ENCODE measurements at regions not wholly inside any gene's neighbourhood (a gene's known extent, or its start where the extent isn't known, plus 50 kb on each side); places are given as distances from the start of the nearest gene placed in this dataset.
A peak's percentile ranks its signal among the peaks of the same experiment; 100 is the strongest.

- no peak overlapping the region for H3K27ac ChIP-seq (ENCODE audit: low read depth, low read length)
- H3K27me3 ChIP-seq (ENCODE audit: insufficient read depth, low read length), result no peaks in the 10 kb centered on the region
- no peak overlapping the region for H3K9ac ChIP-seq (ENCODE audit: low read depth, low read length)
- H3K9me3 ChIP-seq (ENCODE audit: insufficient read depth, low read depth, low read length), result no peaks in the 10 kb centered on the region
- WGBS, result 90% methylated on average over 2 of the region's 2 CpGs
- H3K36me3 ChIP-seq (ENCODE audit: insufficient read depth, low read length), result no peaks in the 10 kb centered on the region
- H3K4me3 ChIP-seq (ENCODE audit: low read length), result no peak overlapping the region
- peaks cover 9% of the 10 kb centered on the region; the same call in 1 of the 2 replicates for H3K4me1 ChIP-seq (ENCODE audit: insufficient read depth, low read length)
These were observed 616.3 kb downstream of the SLCO4C1 start for GRCh38 chr5:101679816-101680215.

GRCh38 chr5:101678481-101679193 lies 617.4 kb downstream of the SLCO4C1 start:
- no peak overlapping the region for H3K4me3 ChIP-seq (ENCODE audit: low read length)
- 14% methylated on average over 7 of the region's 7 CpGs for WGBS
- H3K27me3 ChIP-seq (ENCODE audit: insufficient read depth, low read length), result no peaks in the 10 kb centered on the region
- no peaks in the 10 kb centered on the region for H3K36me3 ChIP-seq (ENCODE audit: insufficient read depth, low read length)
- H3K9ac ChIP-seq (ENCODE audit: low read depth, low read length), result peak overlapping the region; percentile 5; the same call in 1 of the 2 replicates
- no peaks in the 10 kb centered on the region for H3K9me3 ChIP-seq (ENCODE audit: insufficient read depth, low read depth, low read length)
- no peak overlapping the region for H3K27ac ChIP-seq (ENCODE audit: low read depth, low read length)
- H3K4me1 ChIP-seq (ENCODE audit: insufficient read depth, low read length), result peaks cover 9% of the 10 kb centered on the region; the same call in 1 of the 2 replicates

GRCh38 chr5:101677961-101678360 lies 618.1 kb downstream of the SLCO4C1 start:
- H3K4me3 ChIP-seq (ENCODE audit: low read length), result no peak overlapping the region

GRCh38 chr5:101676646-101677045 lies 619.4 kb downstream of the SLCO4C1 start:
- Histone ChIP-seq H3K4me3 (ENCODE audit: low read length) (no peak overlapping the region), H3K9ac (ENCODE audit: low read depth, low read length) (no peak overlapping the region), H3K9me3 (ENCODE audit: insufficient read depth, low read depth, low read length) (no peaks in the 10 kb centered on the region), H3K27me3 (ENCODE audit: insufficient read depth, low read length) (no peaks in the 10 kb centered on the region), H3K4me1 (ENCODE audit: insufficient read depth, low read length) (peaks cover 9% of the 10 kb centered on the region; the same call in 1 of the 2 replicates), H3K36me3 (ENCODE audit: insufficient read depth, low read length) (no peaks in the 10 kb centered on the region), H3K27ac (ENCODE audit: low read depth, low read length) (no peak overlapping the region)
- 100% methylated on average over 2 of the region's 2 CpGs for WGBS

More at GRCh38 chr5:101677961-101678360, 618.1 kb downstream of the SLCO4C1 start:
- no peak overlapping the region for H3K27ac ChIP-seq (ENCODE audit: low read depth, low read length)
- peaks cover 9% of the 10 kb centered on the region; the same call in 1 of the 2 replicates for H3K4me1 ChIP-seq (ENCODE audit: insufficient read depth, low read length)
- H3K9me3 ChIP-seq (ENCODE audit: insufficient read depth, low read depth, low read length), result no peaks in the 10 kb centered on the region
- peak overlapping the region; percentile 5; the same call in 1 of the 2 replicates for H3K9ac ChIP-seq (ENCODE audit: low read depth, low read length)
- no peaks in the 10 kb centered on the region for H3K36me3 ChIP-seq (ENCODE audit: insufficient read depth, low read length)
- H3K27me3 ChIP-seq (ENCODE audit: insufficient read depth, low read length), result no peaks in the 10 kb centered on the region
- WGBS, result 67% methylated on average over 5 of the region's 5 CpGs

GRCh38 chr5:101675510-101676219 lies 620.4 kb downstream of the SLCO4C1 start:
- Histone ChIP-seq H3K4me3 (ENCODE audit: low read length) (no peak overlapping the region), H3K27ac (ENCODE audit: low read depth, low read length) (no peak overlapping the region), H3K9ac (ENCODE audit: low read depth, low read length) (no peak overlapping the region), H3K27me3 (ENCODE audit: insufficient read depth, low read length) (no peaks in the 10 kb centered on the region), H3K9me3 (ENCODE audit: insufficient read depth, low read depth, low read length) (no peaks in the 10 kb centered on the region), H3K4me1 (ENCODE audit: insufficient read depth, low read length) (peaks cover 9% of the 10 kb centered on the region; the same call in 1 of the 2 replicates), H3K36me3 (ENCODE audit: insufficient read depth, low read length) (no peaks in the 10 kb centered on the region)
- WGBS, result 95% methylated on average over 2 of the region's 4 CpGs

- H3K4me3 ChIP-seq (ENCODE audit: low read length), result no peak overlapping the region
- H3K27me3 ChIP-seq (ENCODE audit: insufficient read depth, low read length), result no peaks in the 10 kb centered on the region
- no peaks in the 10 kb centered on the region for H3K36me3 ChIP-seq (ENCODE audit: insufficient read depth, low read length)
- no peak overlapping the region for H3K27ac ChIP-seq (ENCODE audit: low read depth, low read length)
- H3K4me1 ChIP-seq (ENCODE audit: insufficient read depth, low read length), result peaks cover 6% of the 10 kb centered on the region; the same call in 1 of the 2 replicates
- H3K9ac ChIP-seq (ENCODE audit: low read depth, low read length), result no peak overlapping the region
- 93% methylated on average over 2 of the region's 5 CpGs for WGBS
- no peaks in the 10 kb centered on the region for H3K9me3 ChIP-seq (ENCODE audit: insufficient read depth, low read depth, low read length)
These were observed 623.0 kb downstream of the SLCO4C1 start for GRCh38 chr5:101673120-101673519.

- H3K36me3 ChIP-seq (ENCODE audit: insufficient read depth, low read length), result no peaks in the 10 kb centered on the region
- H3K27me3 ChIP-seq (ENCODE audit: insufficient read depth, low read length), result no peaks in the 10 kb centered on the region
- H3K4me1 ChIP-seq (ENCODE audit: insufficient read depth, low read length), result no peaks in the 10 kb centered on the region
- 92% methylated on average over 7 of the region's 9 CpGs for WGBS
- H3K9ac ChIP-seq (ENCODE audit: low read depth, low read length), result no peak overlapping the region
- no peak overlapping the region for H3K27ac ChIP-seq (ENCODE audit: low read depth, low read length)
- H3K9me3 ChIP-seq (ENCODE audit: insufficient read depth, low read depth, low read length), result no peaks in the 10 kb centered on the region
- no peak overlapping the region for H3K4me3 ChIP-seq (ENCODE audit: low read length)
These were observed 631.9 kb downstream of the SLCO4C1 start for GRCh38 chr5:101664071-101664791.

- Histone ChIP-seq H3K27me3 (ENCODE audit: insufficient read depth, low read length) (no peaks in the 10 kb centered on the region), H3K9ac (ENCODE audit: low read depth, low read length) (no peak overlapping the region), H3K9me3 (ENCODE audit: insufficient read depth, low read depth, low read length) (no peaks in the 10 kb centered on the region), H3K4me1 (ENCODE audit: insufficient read depth, low read length) (0 out of 2 replicates have a peak, but pooled peaks cover 2% of the 10 kb centered on the region), H3K27ac (ENCODE audit: low read depth, low read length) (no peak overlapping the region), H3K36me3 (ENCODE audit: insufficient read depth, low read length) (no peaks in the 10 kb centered on the region), H3K4me3 (ENCODE audit: low read length) (no peak overlapping the region)
- 87% methylated on average over 2 of the region's 2 CpGs for WGBS
These were observed 632.5 kb downstream of the SLCO4C1 start for GRCh38 chr5:101663543-101663942.

GRCh38 chr5:101662263-101662662 lies 633.8 kb downstream of the SLCO4C1 start:
- H3K9ac ChIP-seq (ENCODE audit: low read depth, low read length), result no peak overlapping the region
- peaks cover 7% of the 10 kb centered on the region; the same call in 1 of the 2 replicates for H3K4me1 ChIP-seq (ENCODE audit: insufficient read depth, low read length)
- no peaks in the 10 kb centered on the region for H3K36me3 ChIP-seq (ENCODE audit: insufficient read depth, low read length)

GRCh38 chr5:101658433-101658832 lies 637.7 kb downstream of the SLCO4C1 start:
- no peaks in the 10 kb centered on the region for H3K36me3 ChIP-seq (ENCODE audit: insufficient read depth, low read length)
- H3K9ac ChIP-seq (ENCODE audit: low read depth, low read length), result no peak overlapping the region
- no peak overlapping the region for H3K4me3 ChIP-seq (ENCODE audit: low read length)
- WGBS, result 87% methylated on average over 7 of the region's 7 CpGs
- no peak overlapping the region for H3K27ac ChIP-seq (ENCODE audit: low read depth, low read length)
- H3K4me1 ChIP-seq (ENCODE audit: insufficient read depth, low read length), result peaks cover 7% of the 10 kb centered on the region; the same call in 1 of the 2 replicates
- no peaks in the 10 kb centered on the region for H3K9me3 ChIP-seq (ENCODE audit: insufficient read depth, low read depth, low read length)
- H3K27me3 ChIP-seq (ENCODE audit: insufficient read depth, low read length), result no peaks in the 10 kb centered on the region

More at GRCh38 chr5:101662263-101662662, 633.8 kb downstream of the SLCO4C1 start:
- H3K4me3 ChIP-seq (ENCODE audit: low read length), result no peak overlapping the region
- no peaks in the 10 kb centered on the region for H3K9me3 ChIP-seq (ENCODE audit: insufficient read depth, low read depth, low read length)
- H3K27ac ChIP-seq (ENCODE audit: low read depth, low read length), result no peak overlapping the region
- H3K27me3 ChIP-seq (ENCODE audit: insufficient read depth, low read length), result no peaks in the 10 kb centered on the region

GRCh38 chr5:101653996-101654395 lies 642.1 kb downstream of the SLCO4C1 start:
- Histone ChIP-seq H3K4me1 (ENCODE audit: insufficient read depth, low read length) (peaks cover 7% of the 10 kb centered on the region; the same call in 1 of the 2 replicates), H3K27me3 (ENCODE audit: insufficient read depth, low read length) (no peaks in the 10 kb centered on the region), H3K36me3 (ENCODE audit: insufficient read depth, low read length) (no peaks in the 10 kb centered on the region), H3K9me3 (ENCODE audit: insufficient read depth, low read depth, low read length) (no peaks in the 10 kb centered on the region), H3K4me3 (ENCODE audit: low read length) (no peak overlapping the region), H3K27ac (ENCODE audit: low read depth, low read length) (no peak overlapping the region), H3K9ac (ENCODE audit: low read depth, low read length) (no peak overlapping the region)
- 65% methylated on average over 2 of the region's 2 CpGs for WGBS
